ENCODE measurements at regions not wholly inside any gene's neighbourhood (a gene's known extent, or its start where the extent isn't known, plus 50 kb on each side); places are given as distances from the start of the nearest gene placed in this dataset.

GRCh38 chr2:11938196-11938595 is 191.8 kb downstream of the LPIN1 start:
- Histone ChIP-seq H3K4me1 (ENCODE audit: control insufficient read depth in 5 of 5, insufficient read depth in 5 of 5, low read length in 5 of 5) (peaks cover 0 to 7% (median 0%) of the 10 kb centered on the region in 5 donors), H3K4me3 (ENCODE audit: low read depth in 1 of 5, low read length in 5 of 5) (no peak overlapping the region), H3K9me3 (ENCODE audit: control insufficient read depth in 5 of 5, low read length in 5 of 5) (no peaks in the 10 kb centered on the region), H3K27me3 (ENCODE audit: control insufficient read depth in 5 of 5, insufficient read depth in 4 of 5, low read length in 5 of 5) (peaks cover 0 to 3% (median 0%) of the 10 kb centered on the region in 5 donors), H3K27ac (ENCODE audit: low read depth, low read length) (no peak overlapping the region), H3K9ac (ENCODE audit: low read length in 5 of 5) (no peak overlapping the region), H3K36me3 (ENCODE audit: control insufficient read depth in 5 of 5, insufficient read depth in 5 of 5, low read length in 5 of 5) (no peaks in the 10 kb centered on the region)

GRCh38 chr2:11939523-11939922 is 193.1 kb downstream of the LPIN1 start:
- Histone ChIP-seq H3K36me3 (ENCODE audit: control insufficient read depth in 5 of 5, insufficient read depth in 5 of 5, low read length in 5 of 5) (no peaks in the 10 kb centered on the region), H3K9me3 (ENCODE audit: control insufficient read depth in 5 of 5, low read length in 5 of 5) (no peaks in the 10 kb centered on the region), H3K27me3 (ENCODE audit: control insufficient read depth in 5 of 5, insufficient read depth in 4 of 5, low read length in 5 of 5) (peaks cover 0 to 3% (median 0%) of the 10 kb centered on the region in 5 donors), H3K9ac (ENCODE audit: low read length in 5 of 5) (no peak overlapping the region), H3K4me3 (ENCODE audit: low read depth in 1 of 5, low read length in 5 of 5) (no peak overlapping the region), H3K27ac (ENCODE audit: low read depth, low read length) (no peak overlapping the region), H3K4me1 (ENCODE audit: control insufficient read depth in 5 of 5, insufficient read depth in 5 of 5, low read length in 5 of 5) (peaks cover 0 to 7% (median 0%) of the 10 kb centered on the region in 5 donors)

- H3K4me1 ChIP-seq (ENCODE audit: control insufficient read depth in 5 of 5, insufficient read depth in 5 of 5, low read length in 5 of 5) = peaks cover 0 to 7% (median 0%) of the 10 kb centered on the region in 5 donors
- no peaks in the 10 kb centered on the region for H3K9me3 ChIP-seq (ENCODE audit: control insufficient read depth in 5 of 5, low read length in 5 of 5)
- H3K27me3 ChIP-seq (ENCODE audit: control insufficient read depth in 5 of 5, insufficient read depth in 4 of 5, low read length in 5 of 5) = peaks cover 0 to 3% (median 0%) of the 10 kb centered on the region in 5 donors
- H3K4me3 ChIP-seq (ENCODE audit: low read depth in 1 of 5, low read length in 5 of 5) = no peak overlapping the region
- H3K9ac ChIP-seq (ENCODE audit: low read length in 5 of 5) = no peak overlapping the region
- no peak overlapping the region for H3K27ac ChIP-seq (ENCODE audit: low read depth, low read length)
- H3K36me3 ChIP-seq (ENCODE audit: control insufficient read depth in 5 of 5, insufficient read depth in 5 of 5, low read length in 5 of 5) = no peaks in the 10 kb centered on the region
These were observed 193.8 kb downstream of the LPIN1 start for GRCh38 chr2:11940121-11940743.

DNA sequence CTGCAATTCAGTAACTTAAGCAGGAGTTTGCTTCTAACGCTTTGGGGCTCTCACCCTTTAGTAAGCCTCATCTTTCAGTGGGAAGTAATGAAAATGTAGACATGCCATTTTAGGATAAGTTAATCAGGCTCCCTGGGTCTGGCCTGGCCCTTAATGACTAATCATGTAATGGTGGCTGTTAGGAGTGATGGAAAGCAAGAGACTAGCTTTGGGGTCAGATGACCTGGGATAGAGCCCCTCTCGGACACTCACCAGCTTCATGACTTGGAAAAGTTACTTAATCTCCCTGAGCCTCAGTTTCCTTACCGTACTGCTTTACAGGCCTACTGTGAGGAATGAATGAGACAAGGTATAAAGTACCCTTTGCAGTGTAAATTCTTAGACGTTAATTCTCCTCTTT is 194.4 kb downstream of the LPIN1 start:
- H3K4me3 ChIP-seq (ENCODE audit: low read depth in 1 of 5, low read length in 5 of 5) = no peak overlapping the region
- H3K4me1 ChIP-seq (ENCODE audit: control insufficient read depth in 5 of 5, insufficient read depth in 5 of 5, low read length in 5 of 5) = peaks cover 0 to 7% (median 0%) of the 10 kb centered on the region in 5 donors
- H3K36me3 ChIP-seq (ENCODE audit: control insufficient read depth in 5 of 5, insufficient read depth in 5 of 5, low read length in 5 of 5) = no peaks in the 10 kb centered on the region
- peaks cover 0 to 3% (median 0%) of the 10 kb centered on the region in 5 donors for H3K27me3 ChIP-seq (ENCODE audit: control insufficient read depth in 5 of 5, insufficient read depth in 4 of 5, low read length in 5 of 5)
- no peaks in the 10 kb centered on the region for H3K9me3 ChIP-seq (ENCODE audit: control insufficient read depth in 5 of 5, low read length in 5 of 5)
- no peak overlapping the region for H3K27ac ChIP-seq (ENCODE audit: low read depth, low read length)
- H3K9ac ChIP-seq (ENCODE audit: low read length in 5 of 5) = no peak overlapping the region

DNA sequence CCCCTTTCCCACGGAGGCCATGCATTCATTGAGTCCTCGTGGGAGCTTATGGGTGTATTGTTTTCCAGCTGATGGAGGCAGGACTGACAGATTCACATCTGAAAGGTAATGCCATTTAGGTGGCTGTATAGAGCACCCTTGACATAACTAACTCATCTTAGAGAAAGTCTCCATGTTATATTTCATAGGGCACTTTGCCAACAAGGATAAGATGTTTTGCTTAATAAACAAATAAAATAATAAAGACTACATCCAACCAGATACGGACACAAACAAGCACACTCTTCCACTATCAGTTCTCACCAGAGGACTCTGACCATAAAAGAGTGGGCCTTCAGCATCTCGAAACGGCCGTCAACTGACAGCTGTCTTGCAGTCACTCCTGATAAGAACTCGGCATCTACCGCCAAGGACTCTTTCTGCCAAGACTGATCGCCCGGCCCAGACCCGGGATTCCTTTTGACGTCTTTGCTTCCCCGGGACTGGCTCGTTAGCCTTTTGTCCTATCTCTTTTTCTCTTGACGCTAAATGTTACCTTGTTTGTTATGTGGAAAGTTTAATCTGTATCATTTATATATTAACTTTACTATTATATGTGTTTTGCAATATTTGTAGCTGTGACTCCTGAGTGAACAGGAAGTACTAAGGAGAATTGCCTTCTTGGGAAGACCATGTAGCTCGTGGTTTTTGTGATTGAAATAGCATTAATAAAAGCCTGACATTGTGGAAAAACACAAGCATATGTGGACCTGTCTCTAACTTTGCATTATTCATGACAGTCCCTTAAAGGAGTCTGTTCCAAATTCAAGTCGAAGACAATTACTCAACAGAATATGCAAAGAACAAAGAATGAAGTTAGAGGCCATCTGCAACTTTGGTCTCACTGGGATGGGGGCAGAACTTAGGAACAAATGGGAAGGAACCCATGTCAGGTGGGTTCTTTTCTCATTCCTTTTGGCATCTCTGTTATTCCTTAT is 195.1 kb downstream of the LPIN1 start:
- peaks cover 0 to 2% (median 0%) of the 10 kb centered on the region in 5 donors for H3K27me3 ChIP-seq (ENCODE audit: control insufficient read depth in 5 of 5, insufficient read depth in 4 of 5, low read length in 5 of 5)
- H3K9me3 ChIP-seq (ENCODE audit: control insufficient read depth in 5 of 5, low read length in 5 of 5) = no peaks in the 10 kb centered on the region
- H3K9ac ChIP-seq (ENCODE audit: low read length in 5 of 5) = no peak overlapping the region
- no peak overlapping the region for H3K4me3 ChIP-seq (ENCODE audit: low read depth in 1 of 5, low read length in 5 of 5)
- H3K36me3 ChIP-seq (ENCODE audit: control insufficient read depth in 5 of 5, insufficient read depth in 5 of 5, low read length in 5 of 5) = no peaks in the 10 kb centered on the region
- no peak overlapping the region for H3K27ac ChIP-seq (ENCODE audit: low read depth, low read length)
- H3K4me1 ChIP-seq (ENCODE audit: control insufficient read depth in 5 of 5, insufficient read depth in 5 of 5, low read length in 5 of 5) = peaks cover 0 to 7% (median 0%) of the 10 kb centered on the region in 5 donors

DNA sequence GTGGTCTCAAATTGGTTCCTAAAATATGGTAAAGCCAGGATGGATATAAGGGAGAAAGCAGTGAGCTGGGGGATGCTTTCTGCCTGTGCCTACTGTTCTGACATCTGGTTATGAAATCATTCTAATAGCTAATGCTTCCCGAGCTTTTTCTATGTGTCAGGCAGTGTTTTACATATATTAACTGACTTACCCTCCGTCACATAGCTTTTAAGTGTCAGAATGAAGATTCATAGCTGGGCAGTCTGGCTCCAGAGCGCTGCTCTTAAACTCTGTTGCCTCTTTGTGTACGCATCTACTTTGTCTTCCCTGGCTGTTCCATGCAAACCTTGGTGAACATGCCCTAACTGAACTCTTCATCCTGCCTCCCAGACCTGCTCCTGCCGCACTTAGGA is 195.7 kb downstream of the LPIN1 start:
- peaks cover 0 to 7% (median 0%) of the 10 kb centered on the region in 5 donors for H3K4me1 ChIP-seq (ENCODE audit: control insufficient read depth in 5 of 5, insufficient read depth in 5 of 5, low read length in 5 of 5)
- no peak overlapping the region for H3K9ac ChIP-seq (ENCODE audit: low read length in 5 of 5)
- no peak overlapping the region for H3K4me3 ChIP-seq (ENCODE audit: low read depth in 1 of 5, low read length in 5 of 5)
- H3K27me3 ChIP-seq (ENCODE audit: control insufficient read depth in 5 of 5, insufficient read depth in 4 of 5, low read length in 5 of 5) = no peaks in the 10 kb centered on the region
- H3K36me3 ChIP-seq (ENCODE audit: control insufficient read depth in 5 of 5, insufficient read depth in 5 of 5, low read length in 5 of 5) = no peaks in the 10 kb centered on the region
- H3K27ac ChIP-seq (ENCODE audit: low read depth, low read length) = no peak overlapping the region
- H3K9me3 ChIP-seq (ENCODE audit: control insufficient read depth in 5 of 5, low read length in 5 of 5) = no peaks in the 10 kb centered on the region

DNA sequence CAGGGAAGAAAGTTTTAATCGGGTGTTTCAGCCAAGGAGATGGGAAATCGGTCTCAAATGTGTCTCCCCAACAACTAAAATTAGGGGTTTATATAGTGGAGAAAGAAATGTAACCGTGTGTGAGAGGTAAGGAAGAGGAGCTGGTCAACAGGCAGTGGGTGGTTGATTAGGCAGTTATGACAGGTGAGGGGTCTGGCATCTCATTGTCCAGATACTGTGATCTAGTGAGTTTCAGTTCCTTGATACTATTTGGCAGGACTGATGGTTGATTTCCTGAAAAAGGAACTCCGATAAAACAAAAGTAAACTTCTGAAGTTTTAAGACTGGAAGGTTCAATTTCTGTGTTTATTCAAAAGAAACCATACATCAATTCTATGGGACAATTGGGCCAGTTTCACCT is 197.9 kb downstream of the LPIN1 start:
- no peaks in the 10 kb centered on the region for H3K9me3 ChIP-seq (ENCODE audit: control insufficient read depth in 5 of 5, low read length in 5 of 5)
- no peak overlapping the region for H3K4me3 ChIP-seq (ENCODE audit: low read depth in 1 of 5, low read length in 5 of 5)
- no peak overlapping the region for H3K27ac ChIP-seq (ENCODE audit: low read depth, low read length)
- no peaks in the 10 kb centered on the region for H3K36me3 ChIP-seq (ENCODE audit: control insufficient read depth in 5 of 5, insufficient read depth in 5 of 5, low read length in 5 of 5)
- no peaks in the 10 kb centered on the region for H3K27me3 ChIP-seq (ENCODE audit: control insufficient read depth in 5 of 5, insufficient read depth in 4 of 5, low read length in 5 of 5)
- H3K4me1 ChIP-seq (ENCODE audit: control insufficient read depth in 5 of 5, insufficient read depth in 5 of 5, low read length in 5 of 5) = no peaks in the 10 kb centered on the region
- no peak overlapping the region for H3K9ac ChIP-seq (ENCODE audit: low read length in 5 of 5)

GRCh38 chr2:11945139-11946126 is 199.0 kb downstream of the LPIN1 start:
- Histone ChIP-seq H3K27ac (ENCODE audit: low read depth, low read length) (no peak overlapping the region), H3K9ac (ENCODE audit: low read length in 5 of 5) (no peak overlapping the region), H3K27me3 (ENCODE audit: control insufficient read depth in 5 of 5, insufficient read depth in 4 of 5, low read length in 5 of 5) (no peaks in the 10 kb centered on the region), H3K4me1 (ENCODE audit: control insufficient read depth in 5 of 5, insufficient read depth in 5 of 5, low read length in 5 of 5) (no peaks in the 10 kb centered on the region), H3K9me3 (ENCODE audit: control insufficient read depth in 5 of 5, low read length in 5 of 5) (no peaks in the 10 kb centered on the region), H3K36me3 (ENCODE audit: control insufficient read depth in 5 of 5, insufficient read depth in 5 of 5, low read length in 5 of 5) (no peaks in the 10 kb centered on the region), H3K4me3 (ENCODE audit: low read depth in 1 of 5, low read length in 5 of 5) (no peak overlapping the region)

DNA sequence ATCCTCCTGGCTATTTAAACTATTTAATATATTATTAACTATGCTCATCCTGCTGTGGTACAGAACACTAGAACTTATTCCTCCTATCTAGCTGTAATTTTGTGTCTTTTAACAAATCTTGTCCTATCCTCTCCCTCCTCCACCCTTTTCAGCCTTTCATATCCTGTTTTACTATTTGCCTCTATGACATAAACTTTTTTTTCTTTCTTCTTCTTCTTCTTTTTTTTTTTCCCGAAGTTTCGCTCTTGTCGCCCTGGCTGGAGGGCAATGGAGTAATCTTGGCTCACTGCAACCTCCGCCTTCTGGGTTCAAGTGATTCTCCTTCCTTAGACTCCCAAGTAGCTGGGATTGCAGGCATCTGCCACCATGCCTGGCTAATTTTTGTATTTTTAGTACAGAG is 201.5 kb downstream of the LPIN1 start:
- H3K36me3 ChIP-seq (ENCODE audit: control insufficient read depth in 5 of 5, insufficient read depth in 5 of 5, low read length in 5 of 5) = no peaks in the 10 kb centered on the region
- H3K4me1 ChIP-seq (ENCODE audit: control insufficient read depth in 5 of 5, insufficient read depth in 5 of 5, low read length in 5 of 5) = no peaks in the 10 kb centered on the region
- H3K9me3 ChIP-seq (ENCODE audit: control insufficient read depth in 5 of 5, low read length in 5 of 5) = no peaks in the 10 kb centered on the region
- H3K4me3 ChIP-seq (ENCODE audit: low read depth in 1 of 5, low read length in 5 of 5) = no peak overlapping the region
- H3K9ac ChIP-seq (ENCODE audit: low read length in 5 of 5) = no peak overlapping the region
- no peaks in the 10 kb centered on the region for H3K27me3 ChIP-seq (ENCODE audit: control insufficient read depth in 5 of 5, insufficient read depth in 4 of 5, low read length in 5 of 5)
- no peak overlapping the region for H3K27ac ChIP-seq (ENCODE audit: low read depth, low read length)

All from subcutaneous abdominal adipose tissue (tissue), 5 donors.